Activated naive CD4-positive, alpha-beta T cell treated with anti-CD3 and anti-CD28 coated beads for 36 hours (primary cell): ENCODE measurements at regions not wholly inside any gene's neighbourhood (a gene's known extent, or its start where the extent isn't known, plus 50 kb on each side); places are given as distances from the start of the nearest gene placed in this dataset.

Experiments used
- CTCF ChIA-PET: fragments of 350-600 bp; sonication (Branson Sonifier 250); formaldehyde crosslinking; loops from one replicate; lab custom pipeline; 2021; ENCODE audit warnings: antibody characterized with exemption; lab: Charles Lee
- DNase-seq: peaks from one replicate; pipeline ENCODE4 v3.0.0-alpha.2; 2020
- H3K27ac Mint-ChIP-seq: one replicate; pipeline ENCODE4 v1.8.0; 2021; ENCODE audit warnings: mild to moderate bottlenecking, mixed read lengths
- H3K27me3 Mint-ChIP-seq: one replicate; pipeline ENCODE4 v1.8.0; 2021; ENCODE audit warnings: low read depth, mixed read lengths
- H3K36me3 Mint-ChIP-seq: one replicate; pipeline ENCODE4 v1.8.0; 2021; ENCODE audit warnings: low read depth, mixed read lengths
- H3K4me1 Mint-ChIP-seq: one replicate; pipeline ENCODE4 v1.8.0; 2021; ENCODE audit warnings: low read depth, mixed read lengths
- H3K4me3 Mint-ChIP-seq: one replicate; pipeline ENCODE4 v1.8.0; 2021; ENCODE audit warnings: mild to moderate bottlenecking, moderate library complexity, mixed read lengths
- H3K9me3 Mint-ChIP-seq: one replicate; pipeline ENCODE4 v1.8.0; 2021; ENCODE audit warnings: mixed read lengths
- intact Hi-C: fragments of 100-400 bp; cut with micrococcal nuclease; formaldehyde crosslinking; loops from one replicate; pipeline ENCODE4 v1.15.1; 2023

DNA sequence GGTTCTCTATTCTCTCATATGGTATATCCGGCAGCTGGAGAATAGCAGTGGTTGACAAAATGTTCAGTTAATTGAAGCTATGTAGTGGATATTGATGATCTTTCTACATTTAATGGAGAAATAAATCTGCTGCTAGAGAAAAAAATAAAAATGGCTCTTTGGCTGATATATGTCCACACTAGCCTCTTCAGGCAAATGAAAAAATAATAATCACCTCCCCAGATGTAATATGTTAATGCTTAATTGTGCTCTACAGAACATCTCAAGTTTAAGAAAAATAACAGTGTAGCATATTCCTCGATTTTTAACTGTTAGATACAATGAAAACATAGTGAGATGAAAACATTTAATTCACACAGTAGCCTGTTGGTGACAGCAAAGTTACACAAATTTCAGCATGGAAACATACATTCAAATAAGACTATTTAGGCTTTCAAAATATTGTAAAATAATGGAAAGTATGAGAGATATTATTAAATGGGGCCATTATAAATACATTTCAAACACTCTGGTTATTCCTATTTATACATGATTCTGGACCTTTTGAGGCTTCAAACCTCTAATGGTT, 543.0 kb downstream of the MAT2B start:
- Mint-ChIP-seq H3K4me1 (no peaks in the 10 kb centered on the region), H3K4me3 (no peak overlapping the region), H3K27ac (no peak overlapping the region), H3K27me3 (no peaks in the 10 kb centered on the region), H3K9me3 (peaks cover 4% of the 10 kb centered on the region), H3K36me3 (no peaks in the 10 kb centered on the region)
- no peak for DNase-seq
- intact Hi-C loops = no loop called here
- CTCF ChIA-PET = no interaction called here

DNA sequence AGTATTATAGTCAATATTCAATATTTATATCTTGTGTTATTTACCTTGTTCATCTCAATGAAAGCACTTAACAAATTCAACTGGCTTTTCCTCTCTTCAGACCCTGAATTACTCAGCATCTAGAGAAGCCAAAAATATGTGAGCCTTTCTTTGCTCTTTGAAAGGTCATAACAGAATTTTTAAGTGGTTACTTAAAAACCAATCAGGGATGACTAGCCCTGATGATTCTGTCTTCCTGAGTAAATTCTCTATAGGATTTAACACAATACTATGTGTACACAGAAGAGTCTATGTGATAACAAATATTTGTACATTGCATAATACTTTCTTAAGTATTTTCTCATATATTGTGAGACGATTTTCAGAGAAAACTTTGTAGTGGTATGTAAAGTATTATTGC, 546.3 kb downstream of the MAT2B start:
- no peak overlapping the region for H3K4me3 Mint-ChIP-seq
- H3K27me3 Mint-ChIP-seq = no peaks in the 10 kb centered on the region
- no peaks in the 10 kb centered on the region for H3K4me1 Mint-ChIP-seq
- H3K36me3 Mint-ChIP-seq = no peaks in the 10 kb centered on the region
- intact Hi-C loops = no loop called here
- no peaks in the 10 kb centered on the region for H3K9me3 Mint-ChIP-seq
- no peak overlapping the region for H3K27ac Mint-ChIP-seq
- CTCF ChIA-PET = no interaction called here
- no peak for DNase-seq

DNA sequence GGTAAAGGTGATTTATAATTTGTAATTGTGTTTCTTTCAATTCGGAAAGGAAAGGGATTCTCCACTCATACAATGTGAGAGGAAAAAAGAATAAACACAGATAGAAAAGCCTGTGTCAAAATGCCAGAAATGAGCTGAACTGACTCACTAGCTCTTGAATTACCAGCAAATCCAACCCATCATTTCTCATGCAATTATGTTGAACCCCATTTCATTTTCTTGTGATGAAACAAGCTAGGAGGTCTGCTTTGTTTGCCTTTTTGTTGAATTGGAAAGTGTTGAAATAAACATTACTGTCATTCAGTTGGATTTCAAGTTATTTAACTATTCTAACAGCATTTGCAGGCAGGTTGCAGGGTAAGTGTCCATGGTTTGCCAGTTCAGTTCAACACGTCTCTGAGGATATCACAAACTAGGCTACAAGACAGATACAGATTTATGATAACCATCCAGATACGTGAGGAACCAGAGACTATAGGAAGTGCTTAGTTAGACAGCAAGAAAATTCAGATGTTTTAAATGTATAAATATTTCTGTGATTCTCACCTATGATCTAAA, 547.2 kb downstream of the MAT2B start:
- intact Hi-C loops = no loop called here
- Mint-ChIP-seq H3K27ac (no peak overlapping the region), H3K36me3 (no peaks in the 10 kb centered on the region), H3K4me3 (no peak overlapping the region), H3K27me3 (no peaks in the 10 kb centered on the region), H3K4me1 (no peaks in the 10 kb centered on the region), H3K9me3 (no peaks in the 10 kb centered on the region)
- no peak for DNase-seq
- CTCF ChIA-PET = no interaction called here

DNA sequence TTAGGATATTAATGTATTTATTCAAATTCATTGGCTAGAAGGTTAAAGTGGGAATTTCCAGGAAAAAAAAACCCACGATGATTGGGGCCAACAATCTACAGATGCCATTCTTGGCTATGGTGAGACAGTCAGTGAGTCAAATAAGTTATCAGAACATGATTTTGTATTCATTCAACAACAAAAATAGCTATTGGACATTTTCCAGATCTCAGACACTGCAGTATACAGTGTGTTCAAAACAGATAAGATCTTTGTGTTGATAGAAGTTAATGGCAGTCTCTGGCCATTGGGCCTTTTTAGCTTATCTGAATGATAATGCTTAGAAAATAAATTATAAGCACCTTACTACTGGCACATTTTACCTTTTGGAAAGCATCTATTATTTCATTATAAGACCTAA, 547.7 kb downstream of the MAT2B start:
- Mint-ChIP-seq H3K4me1 (no peaks in the 10 kb centered on the region), H3K9me3 (no peaks in the 10 kb centered on the region), H3K27me3 (no peaks in the 10 kb centered on the region), H3K4me3 (no peak overlapping the region), H3K36me3 (no peaks in the 10 kb centered on the region), H3K27ac (no peak overlapping the region)
- DNase-seq = no peak
- CTCF ChIA-PET = interaction anchor here (0.7 kb wide), 1 partner anchor 42 kb away, joined by 4 read pairs; no protein-coding TSS in a partner anchor
- intact Hi-C loops = no loop called here

DNA sequence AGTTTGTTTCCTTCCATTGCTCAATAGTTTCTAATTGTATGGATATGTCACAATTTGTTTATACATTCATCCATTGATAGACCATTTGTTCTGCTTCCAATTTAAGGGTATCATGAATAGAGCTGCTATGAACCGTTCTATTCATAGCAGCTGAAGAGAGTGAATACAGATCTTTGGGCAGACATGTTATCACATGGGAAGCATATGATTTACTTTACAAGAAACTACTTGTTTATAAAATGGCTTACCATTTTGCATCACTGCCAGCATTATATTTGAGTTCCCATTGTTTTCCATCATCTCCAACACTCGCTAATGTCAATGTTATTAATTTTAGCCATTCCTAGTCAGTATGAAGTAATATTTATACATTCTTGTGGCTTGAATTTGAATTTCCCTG, 549.0 kb downstream of the MAT2B start:
- no peaks in the 10 kb centered on the region for H3K27me3 Mint-ChIP-seq
- CTCF ChIA-PET = no interaction called here
- H3K27ac Mint-ChIP-seq = no peak overlapping the region
- H3K36me3 Mint-ChIP-seq = no peaks in the 10 kb centered on the region
- no peak overlapping the region for H3K4me3 Mint-ChIP-seq
- H3K4me1 Mint-ChIP-seq = no peaks in the 10 kb centered on the region
- no peak for DNase-seq
- H3K9me3 Mint-ChIP-seq = no peaks in the 10 kb centered on the region
- intact Hi-C loops = no loop called here

DNA sequence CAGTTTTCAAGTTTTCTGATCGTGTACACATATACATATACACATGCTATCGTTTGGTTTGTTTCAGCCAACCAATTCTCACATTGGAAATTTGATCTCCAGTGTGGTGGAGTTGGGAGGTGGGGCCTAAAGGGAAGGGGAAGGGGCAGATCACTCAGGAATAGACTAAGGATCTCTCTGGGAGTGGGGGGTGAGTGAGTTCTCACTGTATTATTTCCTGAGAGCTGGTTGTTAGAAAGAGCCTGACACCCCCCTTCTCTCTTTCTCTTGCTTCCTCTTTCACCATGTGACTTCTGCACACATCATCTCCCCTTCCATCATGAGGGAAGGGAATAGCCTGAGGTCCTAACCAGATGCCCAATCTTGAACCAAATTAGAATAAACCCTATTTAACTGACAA, 551.7 kb downstream of the MAT2B start:
- Mint-ChIP-seq H3K4me3 (no peak overlapping the region), H3K36me3 (no peaks in the 10 kb centered on the region), H3K27me3 (no peaks in the 10 kb centered on the region), H3K9me3 (no peaks in the 10 kb centered on the region), H3K4me1 (no peaks in the 10 kb centered on the region), H3K27ac (no peak overlapping the region)
- intact Hi-C loops = no loop called here
- no peak for DNase-seq
- CTCF ChIA-PET = no interaction called here

DNA sequence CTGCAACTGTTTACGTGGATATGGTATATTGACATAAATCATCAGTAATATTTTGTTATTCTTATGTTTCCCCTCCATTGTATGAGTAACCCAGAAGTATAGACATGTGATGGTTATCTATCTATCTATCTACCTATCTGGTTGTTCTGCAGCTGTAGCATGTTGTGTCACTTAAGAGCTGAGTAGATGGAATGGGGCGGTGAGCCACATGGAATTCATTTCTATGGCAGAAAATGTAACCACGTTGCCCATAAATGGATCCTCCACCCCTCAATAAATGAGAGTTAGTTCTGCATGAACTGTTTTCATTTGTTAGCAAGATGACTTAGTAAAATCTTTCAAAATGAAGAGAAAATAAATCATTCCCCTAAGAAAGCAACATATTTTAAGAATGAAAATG, 553.2 kb downstream of the MAT2B start:
- Mint-ChIP-seq H3K36me3 (no peaks in the 10 kb centered on the region), H3K9me3 (no peaks in the 10 kb centered on the region), H3K4me1 (no peaks in the 10 kb centered on the region), H3K27me3 (no peaks in the 10 kb centered on the region), H3K27ac (no peak overlapping the region), H3K4me3 (no peak overlapping the region)
- CTCF ChIA-PET = no interaction called here
- no peak for DNase-seq
- intact Hi-C loops = no loop called here

DNA sequence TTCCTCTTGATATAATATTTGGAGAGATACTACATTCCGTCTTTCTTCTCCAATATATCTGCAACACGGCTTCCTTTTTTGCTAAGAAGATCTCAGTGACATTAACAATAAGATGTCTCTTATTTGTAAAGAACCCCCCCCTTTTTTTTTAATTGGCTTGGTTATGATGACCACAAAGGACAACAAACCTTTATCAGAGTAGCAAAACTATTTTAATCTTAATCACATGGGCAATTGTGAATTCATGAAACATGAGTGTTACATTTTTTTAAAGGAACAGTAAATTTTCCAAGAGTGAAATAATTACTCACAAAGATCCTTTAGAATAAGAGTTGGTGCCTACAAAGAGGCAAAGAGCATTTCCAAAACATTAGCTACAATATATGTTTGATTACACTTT, 554.1 kb downstream of the MAT2B start:
- Mint-ChIP-seq H3K27me3 (no peaks in the 10 kb centered on the region), H3K36me3 (no peaks in the 10 kb centered on the region), H3K4me1 (no peaks in the 10 kb centered on the region), H3K9me3 (no peaks in the 10 kb centered on the region), H3K4me3 (no peak overlapping the region), H3K27ac (no peak overlapping the region)
- CTCF ChIA-PET = no interaction called here
- intact Hi-C loops = no loop called here
- DNase-seq = no peak

DNA sequence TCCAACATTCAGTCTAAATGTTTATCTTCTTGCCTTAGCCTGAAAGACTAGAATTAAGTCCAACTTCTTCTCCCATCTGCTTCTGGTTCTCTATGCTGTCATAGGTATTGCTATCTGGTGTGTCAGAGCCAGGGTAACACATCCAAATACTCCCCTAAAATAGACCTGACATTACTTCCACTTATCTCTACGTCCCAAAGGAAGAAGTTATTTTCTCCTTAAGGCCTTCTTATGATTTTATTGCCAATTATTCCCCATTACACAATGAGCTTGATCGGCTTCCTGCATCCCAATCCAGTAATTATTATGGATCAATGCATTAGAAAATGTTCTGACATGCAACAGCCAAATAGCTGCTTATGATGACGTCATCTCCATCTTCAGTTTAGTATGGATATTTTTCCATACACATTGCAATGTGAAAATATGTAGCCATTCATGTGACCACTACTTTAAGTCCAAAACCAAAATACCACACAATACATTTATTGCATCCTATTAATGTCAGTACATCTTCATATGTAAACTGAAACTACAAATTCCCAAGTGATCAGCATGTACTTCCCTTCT, 555.5 kb downstream of the MAT2B start:
- no peaks in the 10 kb centered on the region for H3K9me3 Mint-ChIP-seq
- H3K27me3 Mint-ChIP-seq = no peaks in the 10 kb centered on the region
- CTCF ChIA-PET = no interaction called here
- no peak for DNase-seq
- H3K4me3 Mint-ChIP-seq = no peak overlapping the region
- intact Hi-C loops = no loop called here
- H3K4me1 Mint-ChIP-seq = no peaks in the 10 kb centered on the region
- H3K36me3 Mint-ChIP-seq = no peaks in the 10 kb centered on the region
- no peak overlapping the region for H3K27ac Mint-ChIP-seq

DNA sequence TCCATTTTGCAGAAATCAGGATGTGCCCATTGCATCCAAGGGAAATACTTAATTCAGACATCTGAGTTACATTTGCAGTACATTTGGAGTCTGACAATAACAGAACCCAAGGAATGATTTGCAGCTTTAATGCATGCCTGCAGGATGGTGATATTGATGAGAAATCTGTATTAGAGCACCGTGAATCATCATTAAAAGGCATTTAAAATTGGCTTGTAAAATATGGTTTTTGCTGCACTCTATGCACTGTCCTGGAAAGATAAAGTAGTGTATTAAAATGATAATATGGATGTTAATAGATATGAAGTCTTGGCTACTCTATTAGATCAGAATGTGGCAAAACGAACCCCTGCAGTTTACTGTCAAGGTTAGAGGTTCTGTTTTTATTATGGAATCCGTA, 556.9 kb downstream of the MAT2B start:
- no peaks in the 10 kb centered on the region for H3K36me3 Mint-ChIP-seq
- intact Hi-C loops = no loop called here
- H3K9me3 Mint-ChIP-seq = no peaks in the 10 kb centered on the region
- no peaks in the 10 kb centered on the region for H3K4me1 Mint-ChIP-seq
- no peak for DNase-seq
- no peak overlapping the region for H3K27ac Mint-ChIP-seq
- CTCF ChIA-PET = no interaction called here
- no peaks in the 10 kb centered on the region for H3K27me3 Mint-ChIP-seq
- no peak overlapping the region for H3K4me3 Mint-ChIP-seq

DNA sequence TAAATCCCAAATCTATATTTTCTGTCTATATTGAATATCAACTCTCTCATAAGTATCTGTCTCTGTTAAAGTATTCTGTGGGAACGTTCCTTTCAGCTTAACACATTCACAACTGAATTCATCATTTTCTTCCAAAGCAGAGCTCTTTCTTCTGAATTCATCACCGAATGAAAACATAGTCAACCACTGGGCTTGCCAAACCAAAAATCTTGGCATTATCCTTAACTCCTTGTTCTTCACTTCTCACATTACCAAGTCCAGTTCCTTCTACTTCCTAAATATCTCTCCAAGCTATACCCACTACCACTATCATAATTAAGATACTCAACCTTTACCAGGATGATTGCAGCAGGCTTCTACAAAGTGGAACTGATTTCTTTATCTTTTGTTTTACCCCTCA, 559.8 kb downstream of the MAT2B start:
- H3K27me3 Mint-ChIP-seq = no peaks in the 10 kb centered on the region
- CTCF ChIA-PET = no interaction called here
- H3K27ac Mint-ChIP-seq = no peak overlapping the region
- intact Hi-C loops = no loop called here
- H3K36me3 Mint-ChIP-seq = no peaks in the 10 kb centered on the region
- no peaks in the 10 kb centered on the region for H3K9me3 Mint-ChIP-seq
- H3K4me3 Mint-ChIP-seq = no peak overlapping the region
- H3K4me1 Mint-ChIP-seq = no peaks in the 10 kb centered on the region
- DNase-seq = no peak

DNA sequence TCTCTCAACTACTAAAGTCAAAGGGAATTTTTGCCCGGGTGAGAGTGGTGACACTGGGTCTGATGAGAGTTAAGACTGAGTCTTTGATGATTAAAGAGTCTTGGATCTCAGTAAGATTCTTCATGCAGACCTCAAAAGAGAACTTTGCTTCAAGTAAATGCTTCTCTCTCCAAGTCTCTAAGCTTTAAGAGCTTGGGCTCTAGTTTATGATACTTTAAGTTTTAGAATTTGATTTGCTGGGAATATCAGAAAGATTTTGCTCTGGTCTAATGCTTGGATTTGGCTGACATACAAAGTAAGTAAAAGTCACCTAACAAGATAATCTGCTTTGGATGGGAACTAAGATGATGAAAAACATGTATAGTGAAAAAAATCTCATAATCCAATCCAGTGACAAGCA, 566.3 kb downstream of the MAT2B start:
- no peak for DNase-seq
- intact Hi-C loops = no loop called here
- H3K4me3 Mint-ChIP-seq = no peak overlapping the region
- no peaks in the 10 kb centered on the region for H3K27me3 Mint-ChIP-seq
- CTCF ChIA-PET = no interaction called here
- H3K4me1 Mint-ChIP-seq = no peaks in the 10 kb centered on the region
- no peak overlapping the region for H3K27ac Mint-ChIP-seq
- no peaks in the 10 kb centered on the region for H3K36me3 Mint-ChIP-seq
- no peaks in the 10 kb centered on the region for H3K9me3 Mint-ChIP-seq

DNA sequence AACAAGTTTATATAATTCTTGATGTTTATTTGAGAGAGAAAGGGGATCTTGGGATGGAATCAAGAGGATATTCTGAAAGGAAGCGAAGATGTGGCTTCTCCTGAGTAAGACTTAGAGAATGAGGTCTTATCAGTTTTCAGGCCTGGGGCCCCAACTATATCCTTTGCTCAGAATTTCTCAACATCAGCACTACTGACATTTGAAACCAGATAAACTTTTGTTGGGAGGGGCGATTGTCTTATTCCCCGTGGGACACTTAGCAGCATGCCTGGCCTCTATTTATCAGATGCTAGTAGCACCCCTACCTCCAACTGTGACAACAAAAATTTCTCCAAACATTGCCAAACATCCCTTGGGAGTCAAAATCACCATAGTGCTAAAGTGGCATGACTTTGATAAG, 567.7 kb downstream of the MAT2B start:
- Mint-ChIP-seq H3K4me1 (no peaks in the 10 kb centered on the region), H3K27me3 (no peaks in the 10 kb centered on the region), H3K9me3 (no peaks in the 10 kb centered on the region), H3K27ac (no peak overlapping the region), H3K4me3 (no peak overlapping the region), H3K36me3 (no peaks in the 10 kb centered on the region)
- CTCF ChIA-PET = no interaction called here
- DNase-seq = no peak
- intact Hi-C loops = no loop called here
